Astrocyte of the cerebellum (primary cell): ENCODE measurements at regions not wholly inside any gene's neighbourhood (a gene's known extent, or its start where the extent isn't known, plus 50 kb on each side); places are given as distances from the start of the nearest gene placed in this dataset.
A peak's percentile ranks its signal among the peaks of the same experiment; 100 is the strongest.
"Not testable (repeated sequence)": the region's sequence is repeated elsewhere in the genome, so short reads cannot be mapped to it uniquely, and the experiment has no call there.

Experiments used
- DNase-seq: peaks from one replicate; pipeline ENCODE4 v3.0.0-alpha.2; 2011; ENCODE audit warnings: low read depth
- H3K4me3 ChIP-seq: 2 replicates; pipeline ENCODE4 v1.5.1; 2011; ENCODE audit warnings: mild to moderate bottlenecking, low read depth, low read length, moderate library complexity
- CTCF ChIP-seq: IDR thresholded peaks from 2 replicates; pipeline ENCODE4 v1.5.1; 2012; ENCODE audit warnings: low read length, low read depth, moderate library complexity, mild to moderate bottlenecking; ENCODE audit errors: missing control alignments
- in situ Hi-C: cut with HindIII; loops from 2 replicates; pipeline ENCODE4 v1.10.0; 2017; ENCODE audit warnings: low sequenced_read_pairs

- DNase-seq, result peak; percentile 19
- in situ Hi-C loops, result loop anchor here (5.0 kb wide), 1 partner anchor 45 kb away; no protein-coding TSS in a partner anchor
- TF ChIP-seq CTCF, result peak; percentile 64
- no peak overlapping the region for H3K4me3 ChIP-seq
Observed at GRCh38 chr2:67322353-67323001, 74.7 kb upstream of the ETAA1 start.

GRCh38 chr2:67323209-67323991 lies 73.7 kb upstream of the ETAA1 start:
- no peak for TF ChIP-seq CTCF
- in situ Hi-C loops, result loop anchor here (5.0 kb wide), 1 partner anchor 46 kb away; no protein-coding TSS in a partner anchor
- no peak overlapping the region for H3K4me3 ChIP-seq
- no peak for DNase-seq

GRCh38 chr2:67329513-67329912 lies 67.6 kb upstream of the ETAA1 start:
- no peak for TF ChIP-seq CTCF
- in situ Hi-C loops, result no loop called here
- no peak for DNase-seq
- no peak overlapping the region for H3K4me3 ChIP-seq

- no peak overlapping the region for H3K4me3 ChIP-seq
- in situ Hi-C loops, result no loop called here
- no peak for TF ChIP-seq CTCF
- no peak for DNase-seq
Observed at GRCh38 chr2:67329951-67330350, 67.2 kb upstream of the ETAA1 start.

- in situ Hi-C loops, result not testable (repeated sequence)
Observed at GRCh38 chr2:67331419-67332086, 65.6 kb upstream of the ETAA1 start.

GRCh38 chr2:67337903-67338302 lies 59.2 kb upstream of the ETAA1 start:
- H3K4me3 ChIP-seq, result no peak overlapping the region
- in situ Hi-C loops, result no loop called here
- TF ChIP-seq CTCF, result no peak
- no peak for DNase-seq

More at GRCh38 chr2:67331419-67332086, 65.6 kb upstream of the ETAA1 start:
- H3K4me3 ChIP-seq, DNase-seq: not testable (repeated sequence)
